H9 (cell line): ENCODE measurements at regions not wholly inside any gene's neighbourhood (a gene's known extent, or its start where the extent isn't known, plus 50 kb on each side); places are given as distances from the start of the nearest gene placed in this dataset.

ENCODE experiments used
- DNase-seq: peaks from one replicate; pipeline ENCODE4 v3.0.0-alpha.2; 2017
- H2AFZ ChIP-seq: one replicate; pipeline ENCODE4 v1.6.1; 2013; ENCODE audit warnings: mild to moderate bottlenecking, low read length, control low read depth, moderate library complexity
- H2AK5ac ChIP-seq: 2 replicates; pipeline ENCODE4 v1.6.1; 2013; ENCODE audit warnings: low read length, control low read depth, mixed read lengths; ENCODE audit not compliant: insufficient read length
- H2BK120ac ChIP-seq: one replicate; pipeline ENCODE4 v1.6.1; 2013; ENCODE audit warnings: low read depth, mild to moderate bottlenecking, low read length, control low read depth, inconsistent platforms; ENCODE audit not compliant: poor library complexity, severe bottlenecking
- H2BK12ac ChIP-seq: 2 replicates; pipeline ENCODE4 v1.6.1; 2013; ENCODE audit warnings: low read length, control low read depth, mixed read lengths, low read depth; ENCODE audit not compliant: insufficient read length
- H2BK15ac ChIP-seq: 2 replicates; pipeline ENCODE4 v1.6.1; 2013; ENCODE audit warnings: low read depth, low read length, control low read depth
- H2BK20ac ChIP-seq: one replicate; pipeline ENCODE4 v1.6.1; 2013; ENCODE audit warnings: low read depth, mild to moderate bottlenecking, low read length, control low read depth, inconsistent platforms; ENCODE audit not compliant: poor library complexity, severe bottlenecking
- H2BK5ac ChIP-seq: 2 replicates; pipeline ENCODE4 v1.6.1; 2013; ENCODE audit warnings: low read length, control low read depth, mixed read lengths; ENCODE audit not compliant: insufficient read length
- H3K14ac ChIP-seq: 2 replicates; pipeline ENCODE4 v1.6.1; 2013; ENCODE audit warnings: low read length, control low read depth; ENCODE audit not compliant: insufficient read depth
- H3K18ac ChIP-seq: 2 replicates; pipeline ENCODE4 v1.6.1; 2013; ENCODE audit warnings: low read depth, mild to moderate bottlenecking, mixed read lengths, low read length, control low read depth; ENCODE audit not compliant: insufficient read length
- H3K23ac ChIP-seq: 2 replicates; pipeline ENCODE4 v1.6.1; 2013; ENCODE audit warnings: low read length, control low read depth, mixed read lengths, low read depth; ENCODE audit not compliant: insufficient read length
- H3K23me2 ChIP-seq: 2 replicates; pipeline ENCODE4 v1.6.1; 2013; ENCODE audit warnings: low read depth, mild to moderate bottlenecking, mixed read lengths, low read length, control low read depth; ENCODE audit not compliant: insufficient read length, poor library complexity, severe bottlenecking
- H3K27ac ChIP-seq: 2 replicates; pipeline ENCODE4 v1.5.1; 2013; ENCODE audit warnings: low read length, control low read depth, mixed read lengths, low read depth; ENCODE audit not compliant: insufficient read length
- H3K27me3 ChIP-seq: 2 replicates; pipeline ENCODE4 v1.6.1; 2013; ENCODE audit warnings: low read length, control low read depth, inconsistent platforms; ENCODE audit not compliant: insufficient read depth
- H3K4ac ChIP-seq: 2 replicates; pipeline ENCODE4 v1.6.1; 2013; ENCODE audit warnings: low read depth, mild to moderate bottlenecking, control low read depth, inconsistent platforms, low read length, moderate library complexity
- H3K4me1 ChIP-seq: 2 replicates; pipeline ENCODE4 v1.6.1; 2013; ENCODE audit warnings: low read length, control low read depth, inconsistent platforms; ENCODE audit not compliant: insufficient read depth
- H3K4me2 ChIP-seq: 2 replicates; pipeline ENCODE4 v1.6.1; 2013; ENCODE audit warnings: low read length, control low read depth, mixed read lengths; ENCODE audit not compliant: insufficient read length, insufficient read depth
- H3K56ac ChIP-seq: 2 replicates; pipeline ENCODE4 v1.6.1; 2013; ENCODE audit warnings: low read depth, mild to moderate bottlenecking, mixed read lengths, low read length, control low read depth; ENCODE audit not compliant: insufficient read length
- H3K79me1 ChIP-seq: 2 replicates; pipeline ENCODE4 v1.6.1; 2013; ENCODE audit warnings: low read depth, mild to moderate bottlenecking, moderate library complexity, low read length, control low read depth, inconsistent platforms; ENCODE audit not compliant: insufficient read depth, poor library complexity, severe bottlenecking
- H3K79me2 ChIP-seq: 2 replicates; pipeline ENCODE4 v1.6.1; 2013; ENCODE audit warnings: low read length, control low read depth, inconsistent platforms; ENCODE audit not compliant: insufficient read depth
- H3K9ac ChIP-seq: 2 replicates; pipeline ENCODE4 v1.6.1; 2013; ENCODE audit warnings: low read length, control low read depth, mixed read lengths; ENCODE audit not compliant: insufficient read length; ENCODE audit errors: extremely low read depth
- H3K9me3 ChIP-seq: one replicate; pipeline ENCODE4 v1.6.1; 2013; ENCODE audit warnings: low read depth, low read length, inconsistent platforms; ENCODE audit not compliant: control insufficient read depth
- H3T11ph ChIP-seq: one replicate; pipeline ENCODE4 v1.6.1; 2013; ENCODE audit warnings: mild to moderate bottlenecking, low read length, control low read depth, inconsistent platforms
- H4K20me1 ChIP-seq: one replicate; pipeline ENCODE4 v1.6.1; 2013; ENCODE audit not compliant: control insufficient read depth, insufficient read length, insufficient read depth
- H4K5ac ChIP-seq: 2 replicates; pipeline ENCODE4 v1.6.1; 2013; ENCODE audit warnings: low read depth, mild to moderate bottlenecking, mixed read lengths, low read length, control low read depth; ENCODE audit not compliant: insufficient read length
- H4K8ac ChIP-seq: replicated peaks from 2 replicates; pipeline ENCODE4 v1.6.1; 2013; ENCODE audit warnings: low read length, control low read depth, mixed read lengths, low read depth; ENCODE audit not compliant: insufficient read length
- H4K91ac ChIP-seq: 2 replicates; pipeline ENCODE4 v1.6.1; 2013; ENCODE audit warnings: low read depth, mild to moderate bottlenecking, moderate library complexity, mixed read lengths, low read length, control low read depth; ENCODE audit not compliant: insufficient read length
- H3K27ac Mint-ChIP-seq, 3 experiments: 2 replicates in 2 of 3; 3 replicates in 1 of 3; pipeline ENCODE4 v1.8.0; 2020 to 2021; ENCODE audit warnings: mixed read lengths in 3 of 3, mild to moderate bottlenecking in 1 of 3, moderate library complexity in 1 of 3
- H3K27me3 Mint-ChIP-seq: 2 replicates; pipeline ENCODE4 v1.8.0; 2021; ENCODE audit warnings: low read depth, mild to moderate bottlenecking, moderate library complexity, mixed read lengths
- H3K36me3 Mint-ChIP-seq, 3 experiments: 2 replicates in 2 of 3; 3 replicates in 1 of 3; pipeline ENCODE4 v1.8.0; 2020 to 2021; ENCODE audit warnings: low read depth in 3 of 3, mixed read lengths in 3 of 3; ENCODE audit not compliant: insufficient read depth in 1 of 3
- H3K4me1 Mint-ChIP-seq, 2 experiments: 2 replicates each; pipeline ENCODE4 v1.8.0; 2020; ENCODE audit warnings: mixed read lengths in 2 of 2
- H3K4me3 Mint-ChIP-seq, 2 experiments: 2 replicates in 1 of 2; 3 replicates in 1 of 2; pipeline ENCODE4 v1.8.0; 2020 to 2021; ENCODE audit warnings: mild to moderate bottlenecking in 2 of 2, mixed read lengths in 2 of 2, moderate library complexity in 1 of 2
- H3K9me3 Mint-ChIP-seq, 2 experiments: 2 replicates in 1 of 2; 3 replicates in 1 of 2; pipeline ENCODE4 v1.8.0; 2020; ENCODE audit warnings: mild to moderate bottlenecking in 2 of 2, mixed read lengths in 2 of 2, moderate library complexity in 1 of 2
- WGBS: extraction: QIAGEN DNeasy Blood & Tissue Kit; methylation state at CpG from one replicate; pipeline ENCODE4 v1.1.7; 2013; ENCODE audit warnings: missing lambda C conversion rate, low lambda C conversion rate, mixed read lengths; ENCODE audit not compliant: insufficient read length; ENCODE audit errors: extremely low coverage; 5-methylcytosine and 5-hydroxymethylcytosine counted together
- TF ChIP-seq, protein P1 (sequence below): fragments of 200-600 bp; sonication (generic); conservative IDR thresholded peaks from 3 replicates; pipeline ENCODE4 v1.8.0; 2021; ENCODE audit warnings: antibody characterized with exemption, mild to moderate bottlenecking

DNA sequence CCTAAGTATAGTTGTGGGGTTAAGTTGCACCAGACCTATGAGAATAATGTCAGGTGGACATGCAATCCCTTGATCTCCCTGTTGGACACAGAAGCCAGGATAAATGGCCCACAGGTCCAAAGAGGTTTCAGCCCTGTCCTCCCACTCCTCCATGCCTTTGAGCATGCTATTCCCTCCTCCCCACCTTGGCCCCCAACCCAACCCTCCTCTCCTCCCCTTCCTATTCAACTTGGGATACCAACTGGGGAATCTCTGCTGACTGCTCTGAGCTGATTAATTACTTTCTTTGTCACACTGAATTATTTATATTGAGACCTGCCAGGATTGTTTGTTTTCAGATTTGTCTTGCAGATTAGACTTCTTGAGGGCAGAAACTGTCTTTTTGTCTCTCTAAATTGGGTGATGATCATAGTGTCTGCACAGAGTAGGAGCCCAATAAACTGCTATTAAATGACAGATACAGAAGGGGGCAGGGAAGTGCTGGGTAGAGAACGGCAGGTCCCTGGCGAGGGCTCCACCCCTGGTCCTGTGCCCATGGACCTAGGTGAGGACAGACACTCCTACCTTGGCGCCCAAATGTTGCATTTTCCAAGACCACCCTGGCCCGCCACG lies 120.9 kb downstream of the UNC5CL start:
- no peak overlapping the region for H3K27ac Mint-ChIP-seq
- peaks cover 27 to 32% of the 10 kb centered on the region in 2 experiments for H3K4me1 Mint-ChIP-seq

More for the DNA sequence above, 120.9 kb downstream of the UNC5CL start:
- Mint-ChIP-seq H3K36me3 (no peaks in the 10 kb centered on the region; a peak in 1 of 7 replicates), H3K9me3 (no peaks in the 10 kb centered on the region), H3K27me3 (peaks cover 24% of the 10 kb centered on the region), H3K4me3 (no peak overlapping the region; a peak in 1 of 5 replicates)
- no CpG with 5 or more reads among the region's 5 CpGs for WGBS
- no peak overlapping the region for H3K23ac ChIP-seq
- no peak overlapping the region for H2AFZ ChIP-seq
- no peak overlapping the region for H3K4me2 ChIP-seq
- H3K18ac ChIP-seq: no peak overlapping the region
- H3K23me2 ChIP-seq: no peaks in the 10 kb centered on the region
- no peak overlapping the region for H3T11ph ChIP-seq
- H3K79me2 ChIP-seq: no peaks in the 10 kb centered on the region
- H4K91ac ChIP-seq: no peak overlapping the region
- H4K8ac ChIP-seq: no peak overlapping the region
- H2AK5ac ChIP-seq: no peak overlapping the region
- H2BK5ac ChIP-seq: no peak overlapping the region
- H3K9ac ChIP-seq: no peak overlapping the region
- H4K20me1 ChIP-seq: no peaks in the 10 kb centered on the region
- no peaks in the 10 kb centered on the region for H3K9me3 ChIP-seq
- H3K27ac ChIP-seq: no peak overlapping the region
- H3K56ac ChIP-seq: no peak overlapping the region
- no peak overlapping the region for H2BK15ac ChIP-seq
- H2BK12ac ChIP-seq: no peak overlapping the region
- H3K4me1 ChIP-seq: peaks cover 14% of the 10 kb centered on the region; the same call in 1 of the 2 replicates
- no peak overlapping the region for H4K5ac ChIP-seq
- peak; percentile 39 for DNase-seq
- H3K27me3 ChIP-seq: no peaks in the 10 kb centered on the region
- H2BK20ac ChIP-seq: no peak overlapping the region
- TF ChIP-seq, protein P1, sequence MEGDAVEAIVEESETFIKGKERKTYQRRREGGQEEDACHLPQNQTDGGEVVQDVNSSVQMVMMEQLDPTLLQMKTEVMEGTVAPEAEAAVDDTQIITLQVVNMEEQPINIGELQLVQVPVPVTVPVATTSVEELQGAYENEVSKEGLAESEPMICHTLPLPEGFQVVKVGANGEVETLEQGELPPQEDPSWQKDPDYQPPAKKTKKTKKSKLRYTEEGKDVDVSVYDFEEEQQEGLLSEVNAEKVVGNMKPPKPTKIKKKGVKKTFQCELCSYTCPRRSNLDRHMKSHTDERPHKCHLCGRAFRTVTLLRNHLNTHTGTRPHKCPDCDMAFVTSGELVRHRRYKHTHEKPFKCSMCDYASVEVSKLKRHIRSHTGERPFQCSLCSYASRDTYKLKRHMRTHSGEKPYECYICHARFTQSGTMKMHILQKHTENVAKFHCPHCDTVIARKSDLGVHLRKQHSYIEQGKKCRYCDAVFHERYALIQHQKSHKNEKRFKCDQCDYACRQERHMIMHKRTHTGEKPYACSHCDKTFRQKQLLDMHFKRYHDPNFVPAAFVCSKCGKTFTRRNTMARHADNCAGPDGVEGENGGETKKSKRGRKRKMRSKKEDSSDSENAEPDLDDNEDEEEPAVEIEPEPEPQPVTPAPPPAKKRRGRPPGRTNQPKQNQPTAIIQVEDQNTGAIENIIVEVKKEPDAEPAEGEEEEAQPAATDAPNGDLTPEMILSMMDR: 0 out of 3 replicates have a peak, but pooled peaks have one; percentile 9
- no peak overlapping the region for H3K14ac ChIP-seq
- no peak overlapping the region for H2BK120ac ChIP-seq
- no peak overlapping the region for H3K4ac ChIP-seq
- no peaks in the 10 kb centered on the region for H3K79me1 ChIP-seq
